ENCODE measurements at regions not wholly inside any gene's neighbourhood (a gene's known extent, or its start where the extent isn't known, plus 50 kb on each side); places are given as distances from the start of the nearest gene placed in this dataset.
"Not testable (repeated sequence)": the region's sequence is repeated elsewhere in the genome, so short reads cannot be mapped to it uniquely, and the experiment has no call there.

DNA sequence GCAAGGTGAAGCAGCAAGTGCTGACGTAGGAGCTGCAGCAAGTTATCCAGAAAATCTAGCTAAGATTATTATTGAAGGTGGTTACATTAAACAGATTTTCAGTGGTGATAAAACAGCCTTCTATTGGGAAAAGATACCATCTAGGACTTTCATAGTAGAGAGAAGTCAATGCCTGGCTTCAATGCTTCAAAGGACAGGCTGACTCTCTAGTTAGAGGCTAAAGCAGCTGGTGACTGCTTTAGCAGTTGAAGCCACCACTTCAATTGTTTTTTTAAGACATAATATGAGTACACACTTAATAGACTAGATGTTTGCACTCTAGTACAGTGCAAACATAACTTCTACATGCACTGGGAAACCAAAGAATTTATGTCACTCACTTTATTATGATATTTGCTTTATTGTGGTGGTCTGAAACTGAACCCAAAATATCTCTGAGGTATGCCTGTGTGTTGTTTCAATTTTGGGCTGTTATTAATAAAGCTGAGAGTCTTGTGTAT lies 1026.9 kb upstream of the FOXG1 start:
- no peak for TF ChIP-seq POLR2A (IDR thresholded peaks at IDR 0.05)
- TF ChIP-seq, protein P1, sequence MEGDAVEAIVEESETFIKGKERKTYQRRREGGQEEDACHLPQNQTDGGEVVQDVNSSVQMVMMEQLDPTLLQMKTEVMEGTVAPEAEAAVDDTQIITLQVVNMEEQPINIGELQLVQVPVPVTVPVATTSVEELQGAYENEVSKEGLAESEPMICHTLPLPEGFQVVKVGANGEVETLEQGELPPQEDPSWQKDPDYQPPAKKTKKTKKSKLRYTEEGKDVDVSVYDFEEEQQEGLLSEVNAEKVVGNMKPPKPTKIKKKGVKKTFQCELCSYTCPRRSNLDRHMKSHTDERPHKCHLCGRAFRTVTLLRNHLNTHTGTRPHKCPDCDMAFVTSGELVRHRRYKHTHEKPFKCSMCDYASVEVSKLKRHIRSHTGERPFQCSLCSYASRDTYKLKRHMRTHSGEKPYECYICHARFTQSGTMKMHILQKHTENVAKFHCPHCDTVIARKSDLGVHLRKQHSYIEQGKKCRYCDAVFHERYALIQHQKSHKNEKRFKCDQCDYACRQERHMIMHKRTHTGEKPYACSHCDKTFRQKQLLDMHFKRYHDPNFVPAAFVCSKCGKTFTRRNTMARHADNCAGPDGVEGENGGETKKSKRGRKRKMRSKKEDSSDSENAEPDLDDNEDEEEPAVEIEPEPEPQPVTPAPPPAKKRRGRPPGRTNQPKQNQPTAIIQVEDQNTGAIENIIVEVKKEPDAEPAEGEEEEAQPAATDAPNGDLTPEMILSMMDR (IDR thresholded peaks at IDR 0.05), result no peak
- H3K9me3 ChIP-seq, result no peaks in the 10 kb centered on the region
- H3K36me3 ChIP-seq (ENCODE audit: low read depth, missing control alignments), result no peaks in the 10 kb centered on the region
- intact Hi-C loops (cut with DNase I; ENCODE audit: low total_unique reads), result no loop called here
- H3K4me3 ChIP-seq, result no peak overlapping the region
- no peak overlapping the region for H3K27ac ChIP-seq
- no peaks in the 10 kb centered on the region for H3K27me3 ChIP-seq
- 79 to 81% methylated on average over 1 of the region's 1 CpG for WGBS, 2 donors
- no peaks in the 10 kb centered on the region for H3K4me1 ChIP-seq
- no peak for DNase-seq

DNA sequence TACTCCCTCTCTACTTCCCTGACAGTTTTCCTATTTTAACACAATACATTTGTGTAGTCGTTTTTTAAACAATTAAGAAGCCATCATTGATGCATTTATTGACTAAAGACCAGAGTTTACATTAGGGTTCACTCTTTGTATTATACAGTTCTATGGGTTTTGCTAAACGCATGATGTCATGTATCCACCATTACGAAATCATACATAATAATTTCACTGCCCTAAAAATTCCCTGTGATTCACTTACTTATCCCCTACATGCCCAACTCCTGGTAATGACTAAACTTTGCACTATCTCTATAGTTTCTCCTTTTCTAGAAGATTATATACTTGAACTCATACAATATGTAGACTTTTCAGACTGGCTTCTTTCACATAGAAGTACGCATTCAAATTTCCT lies 1016.5 kb upstream of the FOXG1 start:
- H3K9me3 ChIP-seq, result no peaks in the 10 kb centered on the region
- no peak overlapping the region for H3K27ac ChIP-seq
- H3K4me3 ChIP-seq, result no peak overlapping the region
- DNase-seq, result no peak
- 81 to 90% methylated on average over 4 of the region's 4 CpGs for WGBS, 2 donors
- TF ChIP-seq, protein P1 (IDR thresholded peaks at IDR 0.05), result no peak
- no peak for TF ChIP-seq POLR2A (IDR thresholded peaks at IDR 0.05)
- intact Hi-C loops (cut with DNase I; ENCODE audit: low total_unique reads), result no loop called here
- H3K27me3 ChIP-seq, result no peaks in the 10 kb centered on the region
- H3K4me1 ChIP-seq, result no peaks in the 10 kb centered on the region
- H3K36me3 ChIP-seq (ENCODE audit: low read depth, missing control alignments), result no peaks in the 10 kb centered on the region

DNA sequence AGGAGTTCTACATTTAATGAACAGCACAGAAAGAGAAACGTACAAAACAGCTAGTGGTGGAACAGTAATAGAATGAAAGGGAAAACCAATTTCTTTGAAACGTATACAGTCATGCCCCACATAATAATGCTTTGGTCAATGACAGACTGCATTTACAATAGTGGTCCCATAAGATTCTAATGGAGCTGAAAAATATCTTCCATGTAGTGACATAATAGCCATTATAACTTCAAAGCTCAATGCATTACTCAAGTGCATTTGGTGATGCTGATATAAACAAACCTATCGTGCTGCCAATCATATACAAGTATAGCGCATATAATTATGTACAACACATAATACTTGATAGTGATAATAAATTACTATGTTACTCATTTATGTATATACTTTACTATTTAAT lies 1008.9 kb upstream of the FOXG1 start:
- H3K27me3 ChIP-seq; intact Hi-C loops (cut with DNase I; ENCODE audit: low total_unique reads); H3K4me1 ChIP-seq; H3K4me3 ChIP-seq; H3K9me3 ChIP-seq; H3K36me3 ChIP-seq (ENCODE audit: low read depth, missing control alignments); H3K27ac ChIP-seq; DNase-seq: not testable (repeated sequence)
- 89 to 93% methylated on average over 4 of the region's 4 CpGs for WGBS, 2 donors

DNA sequence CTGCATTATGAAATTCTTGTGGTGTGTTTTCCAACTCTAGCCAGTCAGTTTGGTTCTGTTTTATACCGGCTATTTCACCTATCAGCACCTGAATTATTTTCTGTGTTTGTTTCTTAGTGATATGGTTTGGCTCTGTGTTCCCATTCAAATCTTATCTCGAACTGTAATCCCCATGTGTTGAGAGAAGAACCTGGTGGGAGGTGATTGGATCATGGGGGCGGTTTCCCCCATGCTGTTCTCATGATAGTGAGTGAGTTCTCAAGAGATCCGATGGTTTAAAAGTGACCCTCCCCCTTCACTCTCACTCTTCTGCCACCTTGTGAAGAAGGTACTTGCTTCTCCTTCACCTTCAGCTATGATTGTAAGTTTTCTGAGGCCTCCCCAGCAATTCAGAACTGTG lies 1006.2 kb upstream of the FOXG1 start:
- WGBS, 2 donors, result 74 to 81% methylated on average over 4 of the region's 4 CpGs
- intact Hi-C loops (cut with DNase I; ENCODE audit: low total_unique reads); H3K27me3 ChIP-seq; H3K36me3 ChIP-seq (ENCODE audit: low read depth, missing control alignments); H3K4me3 ChIP-seq; H3K9me3 ChIP-seq; H3K27ac ChIP-seq; H3K4me1 ChIP-seq; DNase-seq: not testable (repeated sequence)

DNA sequence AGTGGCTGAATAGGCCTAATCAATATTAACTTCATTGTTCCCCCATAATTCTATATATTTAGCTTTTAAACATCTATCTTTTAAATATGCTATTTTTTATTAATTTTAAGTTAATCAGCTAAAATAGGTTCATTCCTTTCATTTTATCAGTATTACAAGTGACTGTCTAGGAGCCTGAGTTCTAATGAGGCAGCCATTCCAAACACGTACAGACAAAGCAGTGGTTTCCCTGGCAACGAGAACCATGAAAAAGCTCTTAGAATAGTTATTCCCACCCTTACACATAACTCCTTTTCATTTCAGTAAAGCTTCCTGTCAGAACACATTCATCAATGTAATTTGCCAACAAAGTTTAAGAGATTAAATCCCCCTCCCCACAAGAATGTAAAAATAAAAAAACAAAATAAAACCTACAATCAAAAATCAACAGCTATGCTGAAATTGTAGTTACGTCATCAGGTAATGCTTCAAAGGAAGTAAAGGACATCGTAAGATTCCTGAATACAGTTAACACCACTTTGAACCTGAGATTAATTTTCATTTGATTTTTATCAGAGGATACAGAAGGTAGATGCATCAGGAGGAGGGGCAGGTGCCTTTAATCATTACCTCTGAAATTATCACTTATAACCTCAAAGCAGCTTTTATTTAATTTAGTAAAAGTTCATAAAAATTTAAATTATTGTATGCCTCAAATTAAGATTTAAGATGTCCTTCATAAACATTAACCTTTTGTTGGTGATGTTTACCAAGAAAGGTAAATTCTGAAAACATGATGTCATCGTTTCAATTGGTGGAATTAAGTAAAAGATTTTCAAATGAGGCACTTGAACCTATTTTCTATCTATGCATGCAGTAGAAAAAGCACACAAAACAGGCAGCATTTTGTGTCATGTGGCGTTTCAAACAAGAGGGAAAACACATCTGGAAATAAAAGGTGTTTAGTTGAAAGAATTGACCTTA lies 967.2 kb upstream of the FOXG1 start:
- H3K4me3 ChIP-seq; H3K9me3 ChIP-seq; intact Hi-C loops (cut with DNase I; ENCODE audit: low total_unique reads); H3K4me1 ChIP-seq; H3K27ac ChIP-seq; H3K27me3 ChIP-seq; H3K36me3 ChIP-seq (ENCODE audit: low read depth, missing control alignments); DNase-seq: not testable (repeated sequence)
- WGBS, 2 donors, result 79 to 87% methylated on average over 6 of the region's 6 CpGs

DNA sequence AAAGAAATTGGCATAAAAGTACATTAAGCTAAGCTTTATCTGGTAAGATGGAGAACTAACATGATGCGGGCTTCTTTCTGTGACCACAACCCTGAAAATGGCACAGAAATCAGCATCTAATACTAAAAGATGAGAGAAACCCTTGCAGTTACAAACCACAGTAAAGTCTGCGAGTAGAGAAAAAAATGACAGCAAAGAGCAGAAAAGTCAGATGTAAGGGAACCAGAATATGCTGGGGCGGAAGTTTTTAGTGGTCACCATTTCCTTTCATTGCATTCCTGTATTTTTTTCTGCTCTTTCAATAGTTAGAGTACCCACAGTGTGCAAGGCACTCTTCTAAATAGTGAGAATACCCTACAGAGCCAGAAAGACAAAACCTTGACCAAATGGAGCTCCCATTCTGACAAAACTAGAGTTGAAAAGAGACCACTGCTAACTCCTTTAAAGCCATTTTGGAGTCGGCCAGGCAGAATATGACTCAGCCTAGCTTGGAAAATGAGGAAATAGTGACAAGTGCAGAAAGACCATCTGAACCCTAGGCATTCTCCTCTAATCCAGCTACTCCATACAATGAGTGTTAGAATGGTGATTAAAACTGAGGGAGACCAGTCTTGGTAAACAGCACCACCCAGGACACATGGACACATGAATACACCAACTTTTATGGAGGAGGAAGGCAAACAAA lies 948.7 kb upstream of the FOXG1 start:
- H3K27ac ChIP-seq; H3K9me3 ChIP-seq; H3K4me1 ChIP-seq; DNase-seq; H3K4me3 ChIP-seq; intact Hi-C loops (cut with DNase I; ENCODE audit: low total_unique reads); H3K27me3 ChIP-seq; H3K36me3 ChIP-seq (ENCODE audit: low read depth, missing control alignments): not testable (repeated sequence)
- WGBS, 2 donors, result 91% methylated on average over 4 of the region's 4 CpGs

DNA sequence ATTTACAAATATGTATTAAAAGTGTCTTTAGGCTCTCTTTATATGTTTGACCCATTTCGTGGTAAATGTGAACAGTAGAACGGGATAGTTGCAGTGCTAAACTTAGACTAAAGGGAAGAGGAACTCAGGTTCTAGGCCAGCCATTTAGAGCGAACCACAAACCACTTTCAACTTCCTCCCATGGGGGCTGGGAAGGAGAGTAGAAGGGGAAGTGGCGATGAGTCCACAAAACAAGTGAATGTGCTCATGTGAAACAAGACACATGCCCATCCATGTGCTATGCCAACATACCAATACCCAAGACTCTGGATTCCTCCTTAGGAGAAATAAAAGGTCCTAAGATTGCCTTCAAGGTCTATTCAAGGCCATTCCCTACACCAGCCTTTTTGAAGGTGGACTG lies 940.4 kb upstream of the FOXG1 start:
- H3K36me3 ChIP-seq (ENCODE audit: low read depth, missing control alignments); H3K9me3 ChIP-seq; H3K4me3 ChIP-seq; H3K4me1 ChIP-seq; intact Hi-C loops (cut with DNase I; ENCODE audit: low total_unique reads); H3K27ac ChIP-seq; H3K27me3 ChIP-seq: not testable (repeated sequence)
- DNase-seq, result peak; percentile 12
- WGBS, 2 donors, result 77 to 80% methylated on average over 4 of the region's 4 CpGs

DNA sequence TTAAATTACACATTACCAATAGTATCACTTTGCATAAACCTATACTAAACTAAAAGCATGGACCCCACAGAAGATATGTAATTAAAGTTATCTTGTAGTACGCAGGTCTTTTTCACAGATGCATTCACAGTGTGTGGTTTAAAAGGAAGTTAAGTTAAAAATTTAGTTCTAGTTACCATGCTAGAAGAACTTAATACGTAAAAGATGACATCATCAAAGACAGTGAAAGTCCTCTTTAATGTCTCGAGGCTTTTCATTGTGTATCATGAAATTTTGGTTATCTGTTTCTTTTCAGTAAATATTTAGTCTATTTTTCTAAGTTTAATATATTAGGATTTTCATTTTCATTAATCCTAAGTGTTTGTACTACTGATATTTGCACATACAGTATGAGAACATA lies 934.6 kb upstream of the FOXG1 start:
- H3K4me3 ChIP-seq; H3K27ac ChIP-seq; intact Hi-C loops (cut with DNase I; ENCODE audit: low total_unique reads); H3K9me3 ChIP-seq; H3K36me3 ChIP-seq (ENCODE audit: low read depth, missing control alignments); DNase-seq; H3K4me1 ChIP-seq; H3K27me3 ChIP-seq: not testable (repeated sequence)
- 89 to 96% methylated on average over 3 of the region's 3 CpGs for WGBS, 2 donors

DNA sequence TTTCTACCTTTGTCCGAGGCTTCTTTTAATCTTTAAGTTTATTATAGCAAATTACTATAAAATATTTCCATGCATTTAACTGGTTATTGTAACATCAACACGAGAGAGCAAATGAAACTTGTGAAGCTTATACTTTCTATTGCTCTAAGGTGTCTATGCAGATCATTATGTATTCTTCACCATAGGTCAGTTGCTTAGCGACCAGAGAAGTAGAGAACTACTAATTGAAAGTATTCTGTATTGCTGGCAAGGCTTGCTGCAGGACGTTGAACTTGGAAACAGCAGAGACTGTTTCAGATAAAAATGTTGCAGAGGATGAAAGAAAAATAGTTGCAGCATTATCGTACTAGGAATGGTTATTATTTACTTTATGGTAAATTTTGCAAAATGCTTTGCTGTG lies 933.6 kb upstream of the FOXG1 start:
- H3K9me3 ChIP-seq; H3K27me3 ChIP-seq; H3K4me1 ChIP-seq; H3K36me3 ChIP-seq (ENCODE audit: low read depth, missing control alignments); H3K27ac ChIP-seq; DNase-seq; intact Hi-C loops (cut with DNase I; ENCODE audit: low total_unique reads); H3K4me3 ChIP-seq: not testable (repeated sequence)
- 49 to 57% methylated on average over 5 of the region's 5 CpGs for WGBS, 2 donors
